SK-N-MC (cell line): ENCODE measurements at regions not wholly inside any gene's neighbourhood (a gene's known extent, or its start where the extent isn't known, plus 50 kb on each side); places are given as distances from the start of the nearest gene placed in this dataset.

Experiments
- EZH2 ChIP-seq: fragments of 200-600 bp; sonication (generic); IDR thresholded peaks from one replicate; pipeline ENCODE4 v1.6.1; 2017; ENCODE audit warnings: antibody characterized with exemption
- FOXP2 ChIP-seq: optimal IDR thresholded peaks from 2 replicates; pipeline ENCODE3; 2011; ENCODE audit warnings: mild to moderate bottlenecking, moderate library complexity; ENCODE audit not compliant: insufficient read depth; ENCODE audit errors: extremely low read length, control extremely low read depth
- POLR2AphosphoS5 ChIP-seq: IDR thresholded peaks from 2 replicates; pipeline ENCODE4 v1.6.1; 2012; ENCODE audit warnings: mild to moderate bottlenecking, low read depth, low read length, borderline replicate concordance

GRCh38 chr2:191545361-191545760 is 132.6 kb upstream of the NABP1 start:
- TF ChIP-seq POLR2AphosphoS5, result no peak
- no peak for TF ChIP-seq EZH2
- no peak for TF ChIP-seq FOXP2
